ENCODE measurements at regions not wholly inside any gene's neighbourhood (a gene's known extent, or its start where the extent isn't known, plus 50 kb on each side); places are given as distances from the start of the nearest gene placed in this dataset.

- TF ChIP-seq CTCF (IDR thresholded peaks at IDR 0.05 in 2 of 3, conservative IDR thresholded peaks at IDR 0.05 in 1 of 3; ENCODE audit: control insufficient read depth in 2 of 3, extremely low read depth in 1 of 3, insufficient read depth in 1 of 3, low read depth in 3 of 3, low read length in 3 of 3) (no peak), MEF2A (IDR thresholded peaks at IDR 0.05; ENCODE audit: insufficient read depth, low read depth, low read length) (no peak), CREB1 (IDR thresholded peaks at IDR 0.05; ENCODE audit: low read depth) (no peak), EZH2 (IDR thresholded peaks at IDR 0.05; ENCODE audit: borderline replicate concordance, control insufficient read depth, low read depth, low read length) (no peak), BACH1 (IDR thresholded peaks at IDR 0.05; ENCODE audit: borderline replicate concordance) (no peak), BRCA1 (IDR thresholded peaks at IDR 0.05; ENCODE audit: low read depth, low read length) (no peak), SMC3 (IDR thresholded peaks at IDR 0.05; ENCODE audit: borderline replicate concordance, low read length) (no peak), ESRRA (IDR thresholded peaks at IDR 0.05; ENCODE audit: low read length) (no peak), RAD21 (IDR thresholded peaks at IDR 0.05; ENCODE audit: insufficient read depth, low read depth, low read length) (no peak)
- TF ChIP-seq, protein P1, sequence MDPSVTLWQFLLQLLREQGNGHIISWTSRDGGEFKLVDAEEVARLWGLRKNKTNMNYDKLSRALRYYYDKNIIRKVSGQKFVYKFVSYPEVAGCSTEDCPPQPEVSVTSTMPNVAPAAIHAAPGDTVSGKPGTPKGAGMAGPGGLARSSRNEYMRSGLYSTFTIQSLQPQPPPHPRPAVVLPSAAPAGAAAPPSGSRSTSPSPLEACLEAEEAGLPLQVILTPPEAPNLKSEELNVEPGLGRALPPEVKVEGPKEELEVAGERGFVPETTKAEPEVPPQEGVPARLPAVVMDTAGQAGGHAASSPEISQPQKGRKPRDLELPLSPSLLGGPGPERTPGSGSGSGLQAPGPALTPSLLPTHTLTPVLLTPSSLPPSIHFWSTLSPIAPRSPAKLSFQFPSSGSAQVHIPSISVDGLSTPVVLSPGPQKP (IDR thresholded peaks at IDR 0.05; ENCODE audit: low read depth, low read length), result no peak
- TF ChIP-seq, protein P2, sequence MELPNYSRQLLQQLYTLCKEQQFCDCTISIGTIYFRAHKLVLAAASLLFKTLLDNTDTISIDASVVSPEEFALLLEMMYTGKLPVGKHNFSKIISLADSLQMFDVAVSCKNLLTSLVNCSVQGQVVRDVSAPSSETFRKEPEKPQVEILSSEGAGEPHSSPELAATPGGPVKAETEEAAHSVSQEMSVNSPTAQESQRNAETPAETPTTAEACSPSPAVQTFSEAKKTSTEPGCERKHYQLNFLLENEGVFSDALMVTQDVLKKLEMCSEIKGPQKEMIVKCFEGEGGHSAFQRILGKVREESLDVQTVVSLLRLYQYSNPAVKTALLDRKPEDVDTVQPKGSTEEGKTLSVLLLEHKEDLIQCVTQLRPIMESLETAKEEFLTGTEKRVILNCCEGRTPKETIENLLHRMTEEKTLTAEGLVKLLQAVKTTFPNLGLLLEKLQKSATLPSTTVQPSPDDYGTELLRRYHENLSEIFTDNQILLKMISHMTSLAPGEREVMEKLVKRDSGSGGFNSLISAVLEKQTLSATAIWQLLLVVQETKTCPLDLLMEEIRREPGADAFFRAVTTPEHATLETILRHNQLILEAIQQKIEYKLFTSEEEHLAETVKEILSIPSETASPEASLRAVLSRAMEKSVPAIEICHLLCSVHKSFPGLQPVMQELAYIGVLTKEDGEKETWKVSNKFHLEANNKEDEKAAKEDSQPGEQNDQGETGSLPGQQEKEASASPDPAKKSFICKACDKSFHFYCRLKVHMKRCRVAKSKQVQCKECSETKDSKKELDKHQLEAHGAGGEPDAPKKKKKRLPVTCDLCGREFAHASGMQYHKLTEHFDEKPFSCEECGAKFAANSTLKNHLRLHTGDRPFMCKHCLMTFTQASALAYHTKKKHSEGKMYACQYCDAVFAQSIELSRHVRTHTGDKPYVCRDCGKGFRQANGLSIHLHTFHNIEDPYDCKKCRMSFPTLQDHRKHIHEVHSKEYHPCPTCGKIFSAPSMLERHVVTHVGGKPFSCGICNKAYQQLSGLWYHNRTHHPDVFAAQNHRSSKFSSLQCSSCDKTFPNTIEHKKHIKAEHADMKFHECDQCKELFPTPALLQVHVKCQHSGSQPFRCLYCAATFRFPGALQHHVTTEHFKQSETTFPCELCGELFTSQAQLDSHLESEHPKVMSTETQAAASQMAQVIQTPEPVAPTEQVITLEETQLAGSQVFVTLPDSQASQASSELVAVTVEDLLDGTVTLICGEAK (IDR thresholded peaks at IDR 0.05; ENCODE audit: borderline replicate concordance), result no peak
Measured at GRCh38 chr1:30185313-30185712, 538.1 kb downstream of the MATN1 start.
